BE2C (cell line): ENCODE measurements at regions not wholly inside any gene's neighbourhood (a gene's known extent, or its start where the extent isn't known, plus 50 kb on each side); places are given as distances from the start of the nearest gene placed in this dataset.

Source experiments
- DNase-seq: peaks from one replicate; pipeline ENCODE4 v3.0.0-alpha.2; 2020
- H3K27me3 ChIP-seq: fragments of 250-450 bp; sonication (Bioruptor Pico); 2 replicates; pipeline ENCODE4 v1.5.1; 2020; ENCODE audit warnings: mild to moderate bottlenecking
- H3K36me3 ChIP-seq: fragments of 250-450 bp; sonication (Bioruptor Pico); 2 replicates; pipeline ENCODE4 v1.5.1; 2020; ENCODE audit warnings: mild to moderate bottlenecking
- H3K4me1 ChIP-seq: fragments of 250-450 bp; sonication (Bioruptor Pico); 2 replicates; pipeline ENCODE4 v1.5.1; 2020
- H3K4me3 ChIP-seq: 2 replicates; pipeline ENCODE4 v1.5.1; 2011; ENCODE audit warnings: low read depth, low read length
- H3K9me3 ChIP-seq: fragments of 250-450 bp; sonication (Bioruptor Pico); 2 replicates; pipeline ENCODE4 v1.5.1; 2020
- CTCF ChIP-seq: IDR thresholded peaks from 2 replicates; pipeline ENCODE4 v1.5.1; 2012; ENCODE audit warnings: mild to moderate bottlenecking, low read depth, low read length

DNA sequence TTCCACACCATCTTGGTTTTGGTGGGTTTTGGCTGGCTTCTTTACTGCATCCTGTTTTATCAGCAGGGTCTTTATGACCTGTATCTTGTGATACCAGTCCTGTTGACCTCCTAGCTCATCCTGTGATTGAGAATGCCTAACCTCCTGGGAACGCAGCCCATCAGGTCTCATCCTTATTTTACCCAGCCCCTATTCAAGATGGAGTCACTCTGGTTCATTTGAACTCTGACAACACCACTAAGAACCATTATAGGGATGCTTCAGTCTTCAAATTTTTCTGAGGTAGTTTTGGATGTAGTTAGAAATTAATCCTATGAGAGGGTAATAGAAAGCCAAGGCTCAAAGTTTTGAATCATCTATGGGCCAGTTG lies 287.8 kb upstream of the SLC39A10 start:
- no peak overlapping the region for H3K4me3 ChIP-seq
- no peaks in the 10 kb centered on the region for H3K9me3 ChIP-seq
- no peaks in the 10 kb centered on the region for H3K36me3 ChIP-seq
- H3K4me1 ChIP-seq, result peaks cover 4% of the 10 kb centered on the region; the same call in 1 of the 2 replicates
- DNase-seq, result no peak
- no peak for TF ChIP-seq CTCF
- no peaks in the 10 kb centered on the region for H3K27me3 ChIP-seq

DNA sequence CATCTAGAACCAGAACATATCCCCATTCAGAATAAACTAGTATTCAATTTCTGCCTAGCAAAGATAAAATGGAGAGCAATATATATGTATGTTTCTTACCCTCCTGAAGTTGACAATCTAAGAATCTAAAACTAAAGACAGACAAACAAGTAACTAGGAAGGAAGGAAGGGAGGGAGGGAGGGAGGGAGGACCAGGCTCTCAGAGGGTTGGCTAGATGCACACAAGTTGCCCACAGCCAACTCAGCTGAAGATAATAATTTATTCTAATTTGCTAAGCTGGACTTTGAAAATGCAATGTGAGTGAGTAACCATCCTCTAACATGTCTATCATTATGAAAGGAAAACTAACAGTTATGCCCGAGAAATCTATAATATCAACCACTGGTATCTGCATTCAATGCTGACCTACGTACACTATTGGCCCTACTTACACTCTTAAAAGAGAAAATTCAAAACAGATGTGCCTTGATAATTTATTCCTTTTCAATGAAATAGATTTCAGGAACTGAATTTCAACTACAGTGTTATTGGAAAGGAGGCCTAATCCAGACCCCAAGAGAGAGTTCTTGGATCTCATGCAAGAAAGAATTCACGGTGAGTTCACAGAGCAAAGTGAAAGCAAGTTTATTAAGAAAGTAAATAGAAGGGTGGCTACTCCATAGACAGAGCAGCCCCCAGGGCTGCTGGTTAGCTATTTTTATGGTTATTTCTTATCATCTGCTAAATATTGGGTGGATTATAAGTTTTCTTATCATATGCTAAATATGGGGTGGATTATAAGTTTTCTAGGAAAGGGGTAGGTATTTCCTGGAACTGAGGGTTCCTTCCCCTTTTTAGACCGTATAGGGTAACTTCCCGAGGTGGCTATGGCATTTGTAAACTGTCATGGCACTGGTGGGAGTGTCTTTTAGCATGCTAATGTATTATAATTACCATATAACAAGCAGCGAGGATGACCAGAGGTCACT lies 288.5 kb upstream of the SLC39A10 start:
- no peak for TF ChIP-seq CTCF
- H3K4me1 ChIP-seq, result peaks cover 4% of the 10 kb centered on the region; the same call in 1 of the 2 replicates
- no peaks in the 10 kb centered on the region for H3K9me3 ChIP-seq
- H3K4me3 ChIP-seq, result no peak overlapping the region
- no peaks in the 10 kb centered on the region for H3K36me3 ChIP-seq
- H3K27me3 ChIP-seq, result no peaks in the 10 kb centered on the region
- DNase-seq, result no peak

DNA sequence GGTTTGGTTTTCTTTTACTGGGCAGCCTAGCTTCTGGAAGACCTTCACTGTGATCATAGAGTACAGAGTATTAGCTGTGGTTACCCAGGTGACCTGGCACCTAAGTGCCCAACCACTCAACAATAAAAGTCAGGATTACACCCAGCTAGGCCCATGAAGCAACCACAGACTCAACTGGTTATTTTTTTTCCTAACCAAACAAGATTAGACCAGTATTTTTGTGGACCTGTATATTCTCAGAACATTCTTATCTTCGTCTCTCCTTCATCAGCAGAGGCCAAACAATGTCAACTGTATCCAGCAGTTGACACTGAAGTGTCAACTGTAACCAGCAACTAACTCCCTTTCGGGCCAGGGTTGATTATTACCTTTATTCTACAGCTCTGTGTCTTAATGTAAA lies 289.2 kb upstream of the SLC39A10 start:
- Histone ChIP-seq H3K36me3 (no peaks in the 10 kb centered on the region), H3K4me1 (peaks cover 4% of the 10 kb centered on the region; the same call in 1 of the 2 replicates), H3K9me3 (no peaks in the 10 kb centered on the region), H3K4me3 (no peak overlapping the region), H3K27me3 (no peaks in the 10 kb centered on the region)
- TF ChIP-seq CTCF, result no peak
- DNase-seq, result no peak

- peaks cover 4% of the 10 kb centered on the region; the same call in 1 of the 2 replicates for H3K4me1 ChIP-seq
Measured at GRCh38 chr2:195364015-195364965, 292.7 kb upstream of the SLC39A10 start.

DNA sequence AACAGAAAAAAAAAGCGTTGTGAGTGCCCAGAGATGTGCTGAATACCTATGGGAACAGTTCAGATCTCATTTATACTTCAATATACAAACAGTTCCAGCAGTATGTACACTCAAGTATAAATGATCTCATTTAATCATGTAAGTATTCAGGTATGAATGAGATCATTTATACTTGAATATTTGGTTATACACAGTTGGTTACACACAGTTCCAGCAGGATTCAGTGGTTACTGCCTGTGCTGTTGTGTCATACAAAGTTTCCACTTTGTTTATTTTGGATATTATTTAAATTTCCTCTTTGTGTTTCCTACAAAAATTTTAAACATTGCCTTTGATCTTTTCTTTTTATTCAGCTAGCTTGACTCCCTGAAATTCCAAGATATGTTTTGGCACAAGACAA lies 293.5 kb upstream of the SLC39A10 start:
- H3K4me3 ChIP-seq, result no peak overlapping the region
- no peak for TF ChIP-seq CTCF
- peaks cover 4% of the 10 kb centered on the region; the same call in 1 of the 2 replicates for H3K4me1 ChIP-seq
- no peaks in the 10 kb centered on the region for H3K36me3 ChIP-seq
- no peaks in the 10 kb centered on the region for H3K9me3 ChIP-seq
- DNase-seq, result no peak
- H3K27me3 ChIP-seq, result no peaks in the 10 kb centered on the region

More at GRCh38 chr2:195364015-195364965, 292.7 kb upstream of the SLC39A10 start:
- Histone ChIP-seq H3K36me3 (no peaks in the 10 kb centered on the region), H3K27me3 (no peaks in the 10 kb centered on the region), H3K4me3 (no peak overlapping the region), H3K9me3 (no peaks in the 10 kb centered on the region)
- no peak for DNase-seq
- no peak for TF ChIP-seq CTCF
